ENCODE measurements at regions not wholly inside any gene's neighbourhood (a gene's known extent, or its start where the extent isn't known, plus 50 kb on each side); places are given as distances from the start of the nearest gene placed in this dataset.
A peak's percentile ranks its signal among the peaks of the same experiment; 100 is the strongest.

DNA sequence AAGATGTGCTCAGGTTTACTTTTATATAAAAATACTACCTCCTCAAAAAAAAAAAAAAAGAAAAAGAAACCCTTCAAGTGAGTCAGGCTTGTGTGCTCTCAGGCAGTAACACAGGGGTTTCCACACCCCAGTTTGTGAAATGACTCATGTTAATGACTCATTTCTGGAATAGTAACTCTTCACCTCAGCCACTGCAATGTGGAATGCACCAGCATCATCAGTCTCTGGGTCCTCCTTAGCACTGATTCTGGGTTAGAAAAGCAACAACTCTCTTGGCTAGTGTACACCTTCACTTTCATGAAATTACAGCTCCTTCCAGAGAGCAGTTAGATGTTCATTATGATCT is 110.6 kb downstream of the EMX2 start:
- DNase-seq (ENCODE audit: low read depth, low spot score) (peak; percentile 18), FAIRE-seq (no peak)
- TF ChIP-seq JUN (IDR thresholded peaks at IDR 0.05; ENCODE audit: borderline replicate concordance, insufficient read depth, insufficient read length, low read depth) (peak; percentile 52), CTCF (IDR thresholded peaks at IDR 0.05; ENCODE audit: extremely low read depth in 1 of 2, insufficient read depth in 1 of 2, low read depth in 1 of 2, low read length in 2 of 2) (no peak), MAX (IDR thresholded peaks at IDR 0.05; ENCODE audit: insufficient read depth, insufficient read length) (no peak), POLR2AphosphoS5 (IDR thresholded peaks at IDR 0.05; ENCODE audit: insufficient read depth, low read depth, low read length) (no peak), FOS (IDR thresholded peaks at IDR 0.05; ENCODE audit: borderline replicate concordance, insufficient read depth, low read length) (peak; percentile 93), POLR2A (IDR thresholded peaks at IDR 0.05; ENCODE audit: low read depth, low read length) (no peak), EZH2 (IDR thresholded peaks at IDR 0.05; ENCODE audit: borderline replicate concordance, low read depth, low read length, severe bottlenecking) (no peak)
- intact Hi-C loops (cut with micrococcal nuclease) (no loop called here), dilution Hi-C loops (cut with MboI; ENCODE audit: extremely low pct_ligation_motif_present, low sequenced_read_pairs) (no loop called here)
- Histone ChIP-seq H3K79me2 (ENCODE audit: control insufficient read depth, insufficient read depth, low read length) (no peaks in the 10 kb centered on the region), H2AFZ (ENCODE audit: low read depth, low read length) (no peak overlapping the region), H3K4me2 (ENCODE audit: insufficient read depth, low read length) (no peak overlapping the region), H3K4me3 (replicated peaks in 1 of 3; ENCODE audit: insufficient read depth in 1 of 3, low read depth in 1 of 3, low read length in 3 of 3) (no peak overlapping the region), H3K9me3 (replicated peaks; ENCODE audit: control insufficient read depth, insufficient read depth, low read length) (no peaks in the 10 kb centered on the region), H3K9me1 (replicated peaks; ENCODE audit: control insufficient read depth, extremely low read depth, insufficient read depth, low read length) (no peaks in the 10 kb centered on the region), H4K20me1 (replicated peaks; ENCODE audit: control insufficient read depth, extremely low read depth, insufficient read depth, low read length) (no peaks in the 10 kb centered on the region), H3K27ac (ENCODE audit: insufficient read depth, low read depth, low read length) (no peak overlapping the region), H3K36me3 (ENCODE audit: control insufficient read depth in 2 of 2, extremely low read depth in 1 of 2, insufficient read depth in 2 of 2, low read length in 2 of 2) (no peaks in the 10 kb centered on the region), H3K4me1 (ENCODE audit: control insufficient read depth, extremely low read depth, insufficient read depth, low read length) (no peaks in the 10 kb centered on the region), H3K27me3 (ENCODE audit: control insufficient read depth in 2 of 2, insufficient read depth in 2 of 2, low read length in 2 of 2) (no peaks in the 10 kb centered on the region), H3K9ac (replicated peaks; ENCODE audit: extremely low read depth, insufficient read depth, low read length) (no peak overlapping the region)
- POLR2A ChIA-PET: no interaction called here
- CTCF ChIA-PET: interaction anchor here (0.6 kb wide), 2 partner anchors 21 to 808 kb away, joined by 3 read pairs; no protein-coding TSS in a partner anchor
- no TSS peak for BruUV-seq (replicated peaks)

All from endothelial cell of umbilical vein (primary cell).